ENCODE measurements at regions not wholly inside any gene's neighbourhood (a gene's known extent, or its start where the extent isn't known, plus 50 kb on each side); places are given as distances from the start of the nearest gene placed in this dataset.
A peak's percentile ranks its signal among the peaks of the same experiment; 100 is the strongest.

GRCh38 chr19:5254944-5255343, 85.7 kb downstream of the PTPRS start:
- WGBS, 10 experiments, result 100% methylated on average over 1 of the region's 1 CpG; no CpG with 5 or more reads in 5 of the 10 experiments
- in situ Hi-C loops (cut with MboI; ENCODE audit: low pct_unique_long_range_greater_than_20kb in 2 of 9, low sequenced_read_pairs in 9 of 9, unreplicated experiment in 9 of 9), result no loop called here
- no peak for ATAC-seq (replicated peaks in 6 of 8)
- Histone ChIP-seq H3K4me1 (replicated peaks in 1 of 2) (no peaks in the 10 kb centered on the region), H3K4me3 (no peak overlapping the region), H3K27ac (no peak overlapping the region)

- in situ Hi-C loops (cut with MboI; ENCODE audit: low pct_unique_long_range_greater_than_20kb in 2 of 9, low sequenced_read_pairs in 9 of 9, unreplicated experiment in 9 of 9), result no loop called here
- no peak for ATAC-seq (replicated peaks in 6 of 8)
- WGBS, 10 experiments, result 95 to 100% (median 100%) methylated on average over 1 to 3 of the region's 3 CpGs; no CpG with 5 or more reads in 5 of the 10 experiments
- no peaks in the 10 kb centered on the region for H3K4me1 ChIP-seq (replicated peaks in 1 of 2)
- no peak overlapping the region for H3K27ac ChIP-seq
- no peak overlapping the region for H3K4me3 ChIP-seq
These were observed 86.1 kb downstream of the PTPRS start for GRCh38 chr19:5254543-5254942.

GRCh38 chr19:5253406-5254110, 87.1 kb downstream of the PTPRS start:
- in situ Hi-C loops (cut with MboI; ENCODE audit: low pct_unique_long_range_greater_than_20kb in 2 of 9, low sequenced_read_pairs in 9 of 9, unreplicated experiment in 9 of 9), result no loop called here
- 17 to 100% (median 93%) methylated on average over 1 to 3 of the region's 3 CpGs; no CpG with 5 or more reads in 4 of the 10 experiments for WGBS, 10 experiments

GRCh38 chr19:5251096-5252065, 89.2 kb downstream of the PTPRS start:
- in situ Hi-C loops (cut with MboI; ENCODE audit: low pct_unique_long_range_greater_than_20kb in 2 of 9, low sequenced_read_pairs in 9 of 9, unreplicated experiment in 9 of 9), result no loop called here
- peaks cover 6 to 12% of the 10 kb centered on the region in 2 donors for H3K4me1 ChIP-seq (replicated peaks in 1 of 2)
- H3K4me3 ChIP-seq, result no peak overlapping the region
- WGBS, 10 experiments, result 70 to 84% methylated on average over 2 to 4 of the region's 27 CpGs; no CpG with 5 or more reads in 8 of the 10 experiments
- no peak for ATAC-seq (replicated peaks in 6 of 8)
- H3K27ac ChIP-seq, result no peak overlapping the region

More at GRCh38 chr19:5253406-5254110, 87.1 kb downstream of the PTPRS start:
- peak in 2 of 8 experiments; percentile 16 to 29 for ATAC-seq (replicated peaks in 6 of 8)
- Histone ChIP-seq H3K4me1 (replicated peaks in 1 of 2) (peaks cover 0 to 1% of the 10 kb centered on the region in 2 donors), H3K4me3 (no peak overlapping the region), H3K27ac (no peak overlapping the region)

GRCh38 chr19:5250127-5250659, 90.4 kb downstream of the PTPRS start:
- no peak overlapping the region for H3K27ac ChIP-seq
- no peak for ATAC-seq (replicated peaks in 6 of 8)
- H3K4me3 ChIP-seq, result no peak overlapping the region
- H3K4me1 ChIP-seq (replicated peaks in 1 of 2), result peaks cover 6 to 12% of the 10 kb centered on the region in 2 donors
- WGBS, 10 experiments, result 70 to 83% methylated on average over 2 of the region's 23 CpGs; no CpG with 5 or more reads in 8 of the 10 experiments
- in situ Hi-C loops (cut with MboI; ENCODE audit: low pct_unique_long_range_greater_than_20kb in 2 of 9, low sequenced_read_pairs in 9 of 9, unreplicated experiment in 9 of 9), result no loop called here

- Histone ChIP-seq H3K4me3 (no peak overlapping the region), H3K4me1 (replicated peaks in 1 of 2) (peaks cover 6 to 12% of the 10 kb centered on the region in 2 donors), H3K27ac (no peak overlapping the region)
- 60 to 100% (median 96%) methylated on average over 1 to 3 of the region's 3 CpGs; no CpG with 5 or more reads in 2 of the 10 experiments for WGBS, 10 experiments
- in situ Hi-C loops (cut with MboI; ENCODE audit: low pct_unique_long_range_greater_than_20kb in 2 of 9, low sequenced_read_pairs in 9 of 9, unreplicated experiment in 9 of 9), result no loop called here
- no peak for ATAC-seq (replicated peaks in 6 of 8)
These were observed 91.1 kb downstream of the PTPRS start for GRCh38 chr19:5249526-5249925.

GRCh38 chr19:5247957-5248705, 92.5 kb downstream of the PTPRS start:
- peaks cover 6 to 12% of the 10 kb centered on the region in 2 donors for H3K4me1 ChIP-seq (replicated peaks in 1 of 2)
- H3K4me3 ChIP-seq, result no peak overlapping the region
- in situ Hi-C loops (cut with MboI; ENCODE audit: low pct_unique_long_range_greater_than_20kb in 2 of 9, low sequenced_read_pairs in 9 of 9, unreplicated experiment in 9 of 9), result no loop called here
- 49 to 85% (median 66%) methylated on average over 1 to 16 of the region's 25 CpGs for WGBS, 10 experiments
- peak overlapping the region in 1 of 2 donors; percentile 16 for H3K27ac ChIP-seq
- no peak for ATAC-seq (replicated peaks in 6 of 8)

GRCh38 chr19:5246554-5247155, 94.0 kb downstream of the PTPRS start:
- 72 to 95% (median 91%) methylated on average over 2 to 6 of the region's 10 CpGs; no CpG with 5 or more reads in 2 of the 10 experiments for WGBS, 10 experiments
- H3K27ac ChIP-seq, result peak overlapping the region in 1 of 2 donors; percentile 36

GRCh38 chr19:5245631-5246553, 94.7 kb downstream of the PTPRS start:
- 40 to 100% (median 93%) methylated on average over 1 to 15 of the region's 38 CpGs for WGBS, 10 experiments
- Histone ChIP-seq H3K4me1 (replicated peaks in 1 of 2) (peaks cover 6 to 12% of the 10 kb centered on the region in 2 donors), H3K27ac (no peak overlapping the region), H3K4me3 (no peak overlapping the region)
- in situ Hi-C loops (cut with MboI; ENCODE audit: low pct_unique_long_range_greater_than_20kb in 2 of 9, low sequenced_read_pairs in 9 of 9, unreplicated experiment in 9 of 9), result no loop called here
- ATAC-seq (replicated peaks in 6 of 8), result no peak

More at GRCh38 chr19:5246554-5247155, 94.0 kb downstream of the PTPRS start:
- in situ Hi-C loops (cut with MboI; ENCODE audit: low pct_unique_long_range_greater_than_20kb in 2 of 9, low sequenced_read_pairs in 9 of 9, unreplicated experiment in 9 of 9), result no loop called here
- no peak for ATAC-seq (replicated peaks in 6 of 8)
- Histone ChIP-seq H3K4me3 (no peak overlapping the region), H3K4me1 (replicated peaks in 1 of 2) (peaks cover 6 to 12% of the 10 kb centered on the region in 2 donors)

- in situ Hi-C loops (cut with MboI; ENCODE audit: low pct_unique_long_range_greater_than_20kb in 2 of 9, low sequenced_read_pairs in 9 of 9, unreplicated experiment in 9 of 9), result no loop called here
- WGBS, 10 experiments, result 89 to 100% (median 100%) methylated on average over 1 to 6 of the region's 11 CpGs; no CpG with 5 or more reads in 2 of the 10 experiments
- H3K4me3 ChIP-seq, result no peak overlapping the region
- ATAC-seq (replicated peaks in 6 of 8), result no peak
- peaks cover 6 to 12% of the 10 kb centered on the region in 2 donors for H3K4me1 ChIP-seq (replicated peaks in 1 of 2)
- H3K27ac ChIP-seq, result no peak overlapping the region
These were observed 96.3 kb downstream of the PTPRS start for GRCh38 chr19:5244351-5244750.

- in situ Hi-C loops (cut with MboI; ENCODE audit: low pct_unique_long_range_greater_than_20kb in 2 of 9, low sequenced_read_pairs in 9 of 9, unreplicated experiment in 9 of 9), result no loop called here
- WGBS, 10 experiments, result 93 to 100% (median 100%) methylated on average over 1 to 15 of the region's 40 CpGs; no CpG with 5 or more reads in 7 of the 10 experiments
- no peak for ATAC-seq (replicated peaks in 6 of 8)
- H3K4me1 ChIP-seq (replicated peaks in 1 of 2), result peaks cover 6 to 12% of the 10 kb centered on the region in 2 donors
- H3K4me3 ChIP-seq, result no peak overlapping the region
- no peak overlapping the region for H3K27ac ChIP-seq
These were observed 96.7 kb downstream of the PTPRS start for GRCh38 chr19:5243878-5244277.
